AG04449 (cell line): ENCODE measurements at regions not wholly inside any gene's neighbourhood (a gene's known extent, or its start where the extent isn't known, plus 50 kb on each side); places are given as distances from the start of the nearest gene placed in this dataset.

Source experiments
- CTCF ChIA-PET: fragments of 350-600 bp; formaldehyde crosslinking; extraction: SDS; loops from one replicate; lab custom pipeline; 2021; ENCODE audit warnings: antibody characterized with exemption; lab: Yijun Ruan, JAX
- POLR2A ChIA-PET: fragments of 400-600, 350-600 bp; formaldehyde crosslinking; extraction: SDS; loops from one replicate; lab custom pipeline; 2020; ENCODE audit warnings: antibody characterized with exemption, inconsistent platforms; lab: Yijun Ruan, JAX
- DNase-seq: peaks from one replicate; pipeline ENCODE4 v3.0.0-alpha.2; 2010; ENCODE audit warnings: low read depth, low spot score
- H3K4me3 ChIP-seq: 2 replicates; pipeline ENCODE4 v1.5.1; 2011; ENCODE audit warnings: low read depth, mild to moderate bottlenecking, control low read depth, low read length
- TF ChIP-seq, protein P1 (sequence below): IDR thresholded peaks from one replicate; pipeline ENCODE4 v1.5.1; 2011; ENCODE audit warnings: mild to moderate bottlenecking, moderate library complexity, low read length, control low read depth, inconsistent platforms; ENCODE audit not compliant: insufficient read depth; ENCODE audit errors: missing control alignments

DNA sequence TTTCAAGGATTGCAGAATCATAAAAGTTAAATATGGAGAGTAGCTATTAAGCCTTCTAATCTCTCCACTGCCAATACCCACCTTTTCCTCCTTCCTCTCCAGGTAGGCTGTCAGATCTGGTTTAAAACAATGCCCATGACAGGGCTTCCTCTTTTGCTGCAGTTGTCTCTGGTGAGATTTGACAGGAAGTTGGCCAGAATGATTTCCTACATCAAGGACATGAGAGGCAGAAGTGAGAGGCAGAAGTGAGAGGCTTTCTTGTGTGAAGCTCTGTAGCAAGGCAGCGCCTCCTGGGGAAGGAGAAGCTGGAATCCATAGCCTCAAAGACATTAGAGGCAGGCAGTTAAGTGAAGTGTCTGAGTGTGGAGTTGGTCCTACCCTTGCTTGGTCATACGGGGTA, 385.7 kb downstream of the HRH4 start:
- CTCF ChIA-PET, result no interaction called here
- DNase-seq, result no peak
- POLR2A ChIA-PET, result no interaction called here
- TF ChIP-seq, protein P1, sequence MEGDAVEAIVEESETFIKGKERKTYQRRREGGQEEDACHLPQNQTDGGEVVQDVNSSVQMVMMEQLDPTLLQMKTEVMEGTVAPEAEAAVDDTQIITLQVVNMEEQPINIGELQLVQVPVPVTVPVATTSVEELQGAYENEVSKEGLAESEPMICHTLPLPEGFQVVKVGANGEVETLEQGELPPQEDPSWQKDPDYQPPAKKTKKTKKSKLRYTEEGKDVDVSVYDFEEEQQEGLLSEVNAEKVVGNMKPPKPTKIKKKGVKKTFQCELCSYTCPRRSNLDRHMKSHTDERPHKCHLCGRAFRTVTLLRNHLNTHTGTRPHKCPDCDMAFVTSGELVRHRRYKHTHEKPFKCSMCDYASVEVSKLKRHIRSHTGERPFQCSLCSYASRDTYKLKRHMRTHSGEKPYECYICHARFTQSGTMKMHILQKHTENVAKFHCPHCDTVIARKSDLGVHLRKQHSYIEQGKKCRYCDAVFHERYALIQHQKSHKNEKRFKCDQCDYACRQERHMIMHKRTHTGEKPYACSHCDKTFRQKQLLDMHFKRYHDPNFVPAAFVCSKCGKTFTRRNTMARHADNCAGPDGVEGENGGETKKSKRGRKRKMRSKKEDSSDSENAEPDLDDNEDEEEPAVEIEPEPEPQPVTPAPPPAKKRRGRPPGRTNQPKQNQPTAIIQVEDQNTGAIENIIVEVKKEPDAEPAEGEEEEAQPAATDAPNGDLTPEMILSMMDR, result no peak
- H3K4me3 ChIP-seq, result no peak overlapping the region

DNA sequence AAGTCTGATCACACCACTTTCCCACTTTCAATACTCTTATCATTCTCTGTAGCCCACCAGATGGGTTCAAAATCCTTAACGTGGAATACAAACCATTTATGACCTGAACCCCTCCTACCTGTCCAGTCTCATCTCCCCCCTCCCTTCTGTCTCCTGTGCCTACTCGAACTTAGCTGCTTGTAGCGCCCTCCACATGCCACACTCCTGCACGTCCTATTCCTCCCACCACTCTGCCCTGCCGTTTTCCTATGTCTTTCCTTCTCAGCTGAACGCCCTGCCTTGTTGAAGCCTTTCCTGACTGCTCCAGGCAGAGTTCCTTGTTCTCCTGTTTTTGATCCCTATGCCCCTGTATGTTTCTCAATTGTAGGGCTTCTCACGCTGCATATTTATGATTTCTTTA, 390.1 kb downstream of the HRH4 start:
- CTCF ChIA-PET, result no interaction called here
- no peak overlapping the region for H3K4me3 ChIP-seq
- DNase-seq, result no peak
- POLR2A ChIA-PET, result no interaction called here
- TF ChIP-seq, protein P1, result no peak

DNA sequence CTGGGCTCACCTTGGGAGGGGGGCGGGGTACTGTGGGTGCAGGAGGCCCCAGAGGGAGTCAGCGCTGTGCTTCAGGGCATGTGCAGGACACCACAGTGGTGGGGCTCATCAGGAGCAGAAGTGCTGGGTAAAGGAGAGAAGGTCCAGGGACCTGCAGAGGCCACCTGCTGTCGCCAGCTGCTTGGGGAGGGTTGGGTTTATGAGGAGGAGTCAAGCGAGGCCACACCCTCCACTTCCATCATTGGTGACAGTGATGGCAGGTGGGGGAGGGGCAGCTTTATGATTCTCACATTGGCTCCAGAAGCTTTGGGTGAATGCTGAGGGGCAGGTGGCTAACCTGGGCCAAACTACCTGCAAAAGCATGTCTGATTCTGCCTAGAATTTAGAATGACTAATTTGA, 392.6 kb downstream of the HRH4 start:
- DNase-seq, result no peak
- no peak overlapping the region for H3K4me3 ChIP-seq
- TF ChIP-seq, protein P1, result no peak
- ChIA-PET CTCF (no interaction called here), POLR2A (no interaction called here)

DNA sequence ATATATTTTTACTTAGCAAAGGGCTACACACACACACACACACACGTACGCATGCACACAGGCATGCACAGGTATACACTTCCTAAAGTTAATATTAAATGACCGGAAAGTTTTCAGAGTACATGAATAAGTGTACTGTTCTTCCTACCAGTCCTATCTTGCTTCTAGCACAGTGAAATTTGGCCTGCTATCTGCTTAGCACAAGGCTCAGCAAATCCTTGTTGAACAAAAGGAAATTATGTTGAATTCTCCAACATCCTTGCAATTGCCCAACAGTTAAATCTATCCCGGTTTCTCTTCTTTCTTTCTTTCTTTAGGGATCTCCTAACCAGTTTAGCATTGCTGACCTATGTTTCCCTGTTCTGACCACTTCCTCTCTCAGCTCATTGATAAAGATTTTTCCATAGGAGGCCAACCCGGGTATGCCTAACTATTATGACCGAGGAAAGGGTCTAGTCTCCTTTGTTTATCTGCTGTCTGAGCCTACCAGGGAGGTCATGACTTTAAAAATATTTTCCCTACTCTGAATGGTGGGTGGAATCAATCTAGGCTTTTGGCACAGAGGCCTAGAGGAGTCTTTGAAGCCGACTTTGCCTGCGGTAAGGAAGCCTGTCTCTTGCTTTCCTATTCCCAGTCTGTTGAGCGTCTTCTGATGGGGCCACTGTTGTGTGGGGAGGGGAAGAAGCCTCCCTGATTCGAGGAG, 400.7 kb downstream of the HRH4 start:
- no peak overlapping the region for H3K4me3 ChIP-seq
- DNase-seq, result no peak
- TF ChIP-seq, protein P1, result no peak
- POLR2A ChIA-PET, result no interaction called here
- CTCF ChIA-PET, result no interaction called here

DNA sequence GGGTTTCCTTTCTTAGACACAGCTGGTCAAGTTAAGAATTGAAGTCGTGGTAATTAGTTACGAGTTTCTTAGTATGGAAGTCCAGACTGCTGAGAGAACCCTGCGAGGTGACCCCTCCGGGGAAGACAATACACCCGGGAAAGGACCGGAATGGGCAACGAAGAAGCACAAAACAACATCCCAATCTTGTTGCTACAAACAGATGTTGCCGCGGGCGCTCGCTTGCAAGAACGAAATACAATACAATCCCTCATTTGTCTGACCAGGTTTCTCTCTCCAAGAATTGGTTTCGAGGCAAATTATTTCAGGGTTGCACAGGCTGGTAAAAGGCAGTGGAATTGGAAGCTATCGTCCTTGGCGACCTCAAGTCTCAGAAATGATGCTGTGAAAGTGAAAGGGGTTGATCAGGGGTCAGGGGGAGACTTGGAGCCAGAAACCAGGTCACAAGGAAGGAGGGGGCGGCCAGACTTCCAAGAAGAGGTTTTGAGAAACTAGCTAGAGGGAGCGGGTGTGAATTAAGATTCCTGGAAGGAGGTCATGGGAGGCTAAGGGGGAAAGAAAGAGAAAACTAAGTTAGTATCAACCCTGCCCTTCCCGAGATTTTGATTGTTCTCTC, 401.9 kb downstream of the HRH4 start:
- POLR2A ChIA-PET, result no interaction called here
- DNase-seq, result no peak
- H3K4me3 ChIP-seq, result no peak overlapping the region
- CTCF ChIA-PET, result no interaction called here
- TF ChIP-seq, protein P1, result no peak

DNA sequence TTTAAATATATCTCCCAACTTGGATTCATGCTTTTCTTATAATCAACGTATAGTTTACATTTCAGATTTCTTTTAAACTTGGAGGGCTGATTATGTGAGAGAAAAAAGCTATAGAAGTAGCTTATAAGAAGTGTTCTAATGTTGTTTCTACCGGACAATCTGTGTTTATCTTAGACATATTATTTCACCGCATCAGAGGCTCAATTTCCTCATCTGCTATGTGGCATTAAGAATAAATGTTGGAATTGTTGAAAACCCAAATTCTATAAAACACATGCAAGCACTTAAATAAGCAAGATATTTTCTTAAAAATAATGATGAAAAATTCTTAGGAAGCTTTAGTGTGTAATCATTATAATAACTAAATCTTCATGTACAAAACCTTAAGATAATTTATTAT, 407.9 kb downstream of the HRH4 start:
- no peak overlapping the region for H3K4me3 ChIP-seq
- ChIA-PET CTCF (interaction anchor here (1.6 kb wide), 1 partner anchor 9 kb away, joined by 3 read pairs; no protein-coding TSS in a partner anchor), POLR2A (no interaction called here)
- TF ChIP-seq, protein P1, result no peak
- peak; percentile 2 for DNase-seq
